Caco-2 (cell line): ENCODE measurements at regions not wholly inside any gene's neighbourhood (a gene's known extent, or its start where the extent isn't known, plus 50 kb on each side); places are given as distances from the start of the nearest gene placed in this dataset.
"Not testable (repeated sequence)": the region's sequence is repeated elsewhere in the genome, so short reads cannot be mapped to it uniquely, and the experiment has no call there.

Experiments
- BruUV-seq: library from RNA; stranded (reverse); fragments of 400-500 nt; replicated peaks from 2 replicates; lab custom pipeline; 2021; lab: Mats Ljungman, UMichigan
- CTCF ChIA-PET: fragments of 300-600 bp; sonication (Branson Sonifier 250); formaldehyde crosslinking; loops from one replicate; lab custom pipeline; 2022; ENCODE audit warnings: antibody characterized with exemption; lab: Charles Lee
- POLR2A ChIA-PET: fragments of 300-600 bp; sonication (Branson Sonifier 250); formaldehyde crosslinking; loops from one replicate; lab custom pipeline; 2022; ENCODE audit warnings: antibody characterized with exemption; lab: Charles Lee
- DNase-seq, 2 experiments: peaks; one replicate each; pipeline versions ENCODE4 v3.0.0 to v3.0.0-alpha.2; 2020 to 2022
- H3K27me3 ChIP-seq: replicated peaks from 2 replicates; pipeline ENCODE4 v1.6.0; 2011; ENCODE audit warnings: low read length; ENCODE audit not compliant: control insufficient read depth, insufficient read depth
- H3K36me3 ChIP-seq: 2 replicates; pipeline ENCODE4 v1.5.1; 2011; ENCODE audit warnings: low read length; ENCODE audit not compliant: control insufficient read depth, insufficient read depth
- H3K4me1 ChIP-seq: fragments of 250-450 bp; sonication (Bioruptor Pico); 2 replicates; pipeline ENCODE4 v1.5.1; 2020; ENCODE audit warnings: mild to moderate bottlenecking
- H3K4me3 ChIP-seq: 2 replicates; pipeline ENCODE4 v1.5.1; 2011; ENCODE audit warnings: low read depth, mild to moderate bottlenecking, control low read depth, low read length
- H3K9me3 ChIP-seq: fragments of 250-450 bp; sonication (Bioruptor Pico); 2 replicates; pipeline ENCODE4 v1.5.1; 2020; ENCODE audit warnings: mild to moderate bottlenecking, moderate library complexity
- H3K27ac Mint-ChIP-seq: one replicate; pipeline ENCODE4 v1.8.0; 2022; ENCODE audit warnings: mixed read lengths; ENCODE audit not compliant: unreplicated experiment
- H3K27me3 Mint-ChIP-seq: one replicate; pipeline ENCODE4 v1.8.0; 2022; ENCODE audit warnings: mixed read lengths; ENCODE audit not compliant: insufficient read depth, unreplicated experiment
- H3K36me3 Mint-ChIP-seq: one replicate; pipeline ENCODE4 v1.8.0; 2022; ENCODE audit warnings: mild to moderate bottlenecking, mixed read lengths; ENCODE audit not compliant: insufficient read depth, unreplicated experiment
- H3K4me1 Mint-ChIP-seq: one replicate; pipeline ENCODE4 v1.8.0; 2022; ENCODE audit warnings: low read depth, mixed read lengths; ENCODE audit not compliant: unreplicated experiment
- H3K4me3 Mint-ChIP-seq: one replicate; pipeline ENCODE4 v1.8.0; 2022; ENCODE audit warnings: mild to moderate bottlenecking, moderate library complexity, mixed read lengths; ENCODE audit not compliant: unreplicated experiment
- H3K9me3 Mint-ChIP-seq: one replicate; pipeline ENCODE4 v1.8.0; 2022; ENCODE audit warnings: mixed read lengths; ENCODE audit not compliant: unreplicated experiment
- intact Hi-C: fragments of 100-400 bp; cut with micrococcal nuclease; formaldehyde crosslinking; loops from one replicate; pipeline ENCODE4 v1.10.0; 2022; ENCODE audit not compliant: unreplicated experiment
- TF ChIP-seq, protein P1 (sequence below), 2 experiments: fragments of 200-600 bp in 1 of 2; IDR thresholded peaks; 1 replicate in 1 of 2; 2 replicates in 1 of 2; pipeline versions ENCODE4 v1.5.1 to v1.8.0; 2011 to 2022; ENCODE audit warnings: antibody characterized with exemption in 1 of 2, control low read depth in 1 of 2, inconsistent platforms in 1 of 2, low read depth in 1 of 2, low read length in 1 of 2, mild to moderate bottlenecking in 1 of 2, moderate library complexity in 1 of 2; ENCODE audit not compliant: insufficient read depth in 1 of 2, severe bottlenecking in 1 of 2, unreplicated experiment in 1 of 2

DNA sequence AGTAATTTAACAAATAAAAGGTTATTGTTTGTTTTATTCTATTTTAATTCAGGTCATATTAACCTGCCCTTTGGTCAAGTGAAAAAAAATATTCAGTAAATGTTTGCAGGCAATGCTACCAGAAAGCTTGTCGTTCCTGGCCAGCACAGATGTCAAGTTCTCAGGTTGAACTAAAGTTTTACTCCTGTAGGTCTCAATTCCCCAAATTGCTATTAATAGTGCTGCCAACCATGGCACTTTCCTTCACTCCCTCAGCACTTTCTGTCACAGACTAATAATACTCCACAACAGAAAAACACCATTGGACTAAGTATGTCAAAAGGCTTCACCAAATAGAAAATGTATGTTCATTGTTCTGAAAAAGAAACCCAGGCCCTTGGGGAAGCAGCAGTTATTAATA is 79.2 kb upstream of the C4orf54 start:
- H3K9me3 Mint-ChIP-seq: peaks cover 11% of the 10 kb centered on the region
- intact Hi-C loops: no loop called here
- H3K4me1 Mint-ChIP-seq: no peaks in the 10 kb centered on the region
- H3K27me3 Mint-ChIP-seq: peaks cover 2% of the 10 kb centered on the region
- no peak overlapping the region for H3K4me3 Mint-ChIP-seq
- Histone ChIP-seq H3K27me3 (no peaks in the 10 kb centered on the region), H3K4me3 (no peak overlapping the region), H3K4me1 (no peaks in the 10 kb centered on the region), H3K9me3 (no peaks in the 10 kb centered on the region), H3K36me3 (no peaks in the 10 kb centered on the region)
- BruUV-seq: no TSS peak
- DNase-seq: no peak
- POLR2A ChIA-PET: no interaction called here
- H3K27ac Mint-ChIP-seq: no peak overlapping the region
- H3K36me3 Mint-ChIP-seq: no peaks in the 10 kb centered on the region
- TF ChIP-seq, protein P1, sequence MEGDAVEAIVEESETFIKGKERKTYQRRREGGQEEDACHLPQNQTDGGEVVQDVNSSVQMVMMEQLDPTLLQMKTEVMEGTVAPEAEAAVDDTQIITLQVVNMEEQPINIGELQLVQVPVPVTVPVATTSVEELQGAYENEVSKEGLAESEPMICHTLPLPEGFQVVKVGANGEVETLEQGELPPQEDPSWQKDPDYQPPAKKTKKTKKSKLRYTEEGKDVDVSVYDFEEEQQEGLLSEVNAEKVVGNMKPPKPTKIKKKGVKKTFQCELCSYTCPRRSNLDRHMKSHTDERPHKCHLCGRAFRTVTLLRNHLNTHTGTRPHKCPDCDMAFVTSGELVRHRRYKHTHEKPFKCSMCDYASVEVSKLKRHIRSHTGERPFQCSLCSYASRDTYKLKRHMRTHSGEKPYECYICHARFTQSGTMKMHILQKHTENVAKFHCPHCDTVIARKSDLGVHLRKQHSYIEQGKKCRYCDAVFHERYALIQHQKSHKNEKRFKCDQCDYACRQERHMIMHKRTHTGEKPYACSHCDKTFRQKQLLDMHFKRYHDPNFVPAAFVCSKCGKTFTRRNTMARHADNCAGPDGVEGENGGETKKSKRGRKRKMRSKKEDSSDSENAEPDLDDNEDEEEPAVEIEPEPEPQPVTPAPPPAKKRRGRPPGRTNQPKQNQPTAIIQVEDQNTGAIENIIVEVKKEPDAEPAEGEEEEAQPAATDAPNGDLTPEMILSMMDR (IDR thresholded peaks at IDR 0.05; ENCODE audit: insufficient read depth in 1 of 2, low read depth in 1 of 2, low read length in 1 of 2, severe bottlenecking in 1 of 2, unreplicated experiment in 1 of 2): no peak
- CTCF ChIA-PET: no interaction called here

DNA sequence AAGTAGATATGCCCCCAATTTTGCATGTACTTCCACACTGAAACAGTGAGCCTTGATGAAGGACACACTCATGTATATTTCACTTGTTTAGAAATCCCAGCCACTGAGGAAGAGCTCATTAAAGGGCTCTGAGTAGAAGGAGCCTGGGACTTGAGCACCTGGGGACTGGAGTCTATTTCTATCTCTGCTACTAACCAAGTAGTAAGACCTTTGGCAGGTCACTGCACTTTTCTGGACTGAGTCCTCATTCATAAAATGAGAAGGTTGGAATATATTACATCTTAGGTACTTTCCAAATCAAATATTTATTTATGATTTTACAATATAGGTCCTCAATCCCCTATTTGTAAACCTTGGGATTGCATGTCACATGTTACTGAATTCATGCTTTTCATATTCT is 78.2 kb upstream of the C4orf54 start:
- TF ChIP-seq, protein P1 (IDR thresholded peaks at IDR 0.05; ENCODE audit: insufficient read depth in 1 of 2, low read depth in 1 of 2, low read length in 1 of 2, severe bottlenecking in 1 of 2, unreplicated experiment in 1 of 2): no peak
- Mint-ChIP-seq H3K36me3 (no peaks in the 10 kb centered on the region), H3K27me3 (peaks cover 2% of the 10 kb centered on the region), H3K4me3 (no peak overlapping the region), H3K9me3 (peaks cover 11% of the 10 kb centered on the region), H3K27ac (no peak overlapping the region), H3K4me1 (no peaks in the 10 kb centered on the region)
- Histone ChIP-seq H3K4me3 (no peak overlapping the region), H3K27me3 (no peaks in the 10 kb centered on the region), H3K36me3 (no peaks in the 10 kb centered on the region), H3K9me3 (no peaks in the 10 kb centered on the region), H3K4me1 (no peaks in the 10 kb centered on the region)
- ChIA-PET CTCF (no interaction called here), POLR2A (no interaction called here)
- DNase-seq: no peak
- BruUV-seq: no TSS peak
- intact Hi-C loops: no loop called here

GRCh38 chr4:99734583-99735322 is 77.1 kb upstream of the C4orf54 start:
- no peak overlapping the region for H3K27ac Mint-ChIP-seq
- no TSS peak for BruUV-seq
- intact Hi-C loops: no loop called here

GRCh38 chr4:99733455-99733854 is 75.8 kb upstream of the C4orf54 start:
- DNase-seq, intact Hi-C loops, H3K27me3 Mint-ChIP-seq, BruUV-seq, H3K4me1 Mint-ChIP-seq, H3K4me3 ChIP-seq, POLR2A ChIA-PET, H3K36me3 Mint-ChIP-seq, H3K9me3 ChIP-seq, H3K27me3 ChIP-seq, H3K36me3 ChIP-seq, H3K27ac Mint-ChIP-seq, H3K4me1 ChIP-seq, H3K4me3 Mint-ChIP-seq, CTCF ChIA-PET: not testable (repeated sequence)
- H3K9me3 Mint-ChIP-seq: peaks cover 11% of the 10 kb centered on the region

More at GRCh38 chr4:99734583-99735322, 77.1 kb upstream of the C4orf54 start:
- Mint-ChIP-seq H3K27me3 (peaks cover 2% of the 10 kb centered on the region), H3K36me3 (no peaks in the 10 kb centered on the region), H3K9me3 (peaks cover 11% of the 10 kb centered on the region), H3K4me1 (no peaks in the 10 kb centered on the region), H3K4me3 (no peak overlapping the region)
- H3K4me3 ChIP-seq: no peak overlapping the region
- H3K36me3 ChIP-seq: no peaks in the 10 kb centered on the region
- no peaks in the 10 kb centered on the region for H3K9me3 ChIP-seq
- ChIA-PET POLR2A (interaction anchor here (0.6 kb wide), 1 partner anchor 122 kb away, joined by 3 read pairs; no protein-coding TSS in a partner anchor), CTCF (no interaction called here)
- H3K4me1 ChIP-seq: no peaks in the 10 kb centered on the region
- H3K27me3 ChIP-seq: no peaks in the 10 kb centered on the region
- DNase-seq: no peak
- TF ChIP-seq, protein P1 (IDR thresholded peaks at IDR 0.05; ENCODE audit: insufficient read depth in 1 of 2, low read depth in 1 of 2, low read length in 1 of 2, severe bottlenecking in 1 of 2, unreplicated experiment in 1 of 2): no peak
